PC-9 (cell line): ENCODE measurements at regions not wholly inside any gene's neighbourhood (a gene's known extent, or its start where the extent isn't known, plus 50 kb on each side); places are given as distances from the start of the nearest gene placed in this dataset.

Experiments
- BruUV-seq: library from RNA; stranded (reverse); fragments of 400-500 nt; replicated peaks from 2 replicates; lab custom pipeline; 2021; lab: Mats Ljungman, UMichigan
- CTCF ChIA-PET: fragments of 300-600 bp; sonication (Branson Sonifier 250); formaldehyde crosslinking; loops from one replicate; lab custom pipeline; 2022; ENCODE audit warnings: antibody characterized with exemption; lab: Charles Lee
- POLR2A ChIA-PET: fragments of 300-600 bp; sonication (Branson Sonifier 250); formaldehyde crosslinking; loops from one replicate; lab custom pipeline; 2022; ENCODE audit warnings: antibody characterized with exemption; ENCODE audit not compliant: unreplicated experiment; lab: Charles Lee
- DNase-seq, 2 experiments: peaks; one replicate each; pipeline versions ENCODE4 v3.0.0 to v3.0.0-alpha.2; 2015 to 2022; ENCODE audit warnings: mixed read lengths in 1 of 2
- H2AFZ ChIP-seq: fragments of 200-600 bp; sonication (generic); 2 replicates; pipeline ENCODE4 v1.8.1; 2017; ENCODE audit warnings: antibody characterized with exemption
- H3F3A ChIP-seq: fragments of 200-600 bp; sonication (generic); 2 replicates; pipeline ENCODE4 v1.8.1; 2017; ENCODE audit warnings: antibody characterized with exemption, mild to moderate bottlenecking, low read depth; ENCODE audit not compliant: insufficient read depth
- H3K27ac ChIP-seq: fragments of 200-600 bp; sonication (generic); 2 replicates; pipeline ENCODE4 v1.6.1; 2016; ENCODE audit warnings: mixed run types
- H3K27me3 ChIP-seq: fragments of 200-600 bp; sonication (generic); 2 replicates; pipeline ENCODE4 v1.6.1; 2016; ENCODE audit warnings: low read depth, mixed run types; ENCODE audit not compliant: insufficient read depth
- H3K36me3 ChIP-seq: fragments of 200-600 bp; sonication (generic); 2 replicates; pipeline ENCODE4 v1.6.1; 2016; ENCODE audit warnings: low read depth, mixed run types
- H3K4me1 ChIP-seq: fragments of 200-600 bp; sonication (generic); replicated peaks from 2 replicates; pipeline ENCODE4 v1.6.1; 2016; ENCODE audit warnings: mixed run types; ENCODE audit not compliant: insufficient read depth
- H3K4me2 ChIP-seq: fragments of 200-600 bp; sonication (generic); 2 replicates; pipeline ENCODE4 v1.6.1; 2017; ENCODE audit warnings: mixed run types
- H3K4me3 ChIP-seq: fragments of 200-600 bp; sonication (generic); 2 replicates; pipeline ENCODE4 v1.6.1; 2016; ENCODE audit warnings: mixed run types
- H3K79me2 ChIP-seq: fragments of 200-600 bp; sonication (generic); 2 replicates; pipeline ENCODE4 v1.6.1; 2017; ENCODE audit warnings: low read depth, mixed run types
- H3K9me2 ChIP-seq: fragments of 200-600 bp; sonication (generic); 2 replicates; pipeline ENCODE4 v1.8.1; 2017; ENCODE audit warnings: mild to moderate bottlenecking; ENCODE audit not compliant: insufficient read depth
- H3K9me3 ChIP-seq: fragments of 200-600 bp; sonication (generic); 2 replicates; pipeline ENCODE4 v1.8.1; 2016; ENCODE audit warnings: low read depth; ENCODE audit not compliant: insufficient read depth
- H4K20me1 ChIP-seq: fragments of 200-600 bp; sonication (generic); 2 replicates; pipeline ENCODE4 v1.8.1; 2017; ENCODE audit not compliant: insufficient read depth
- CTCF ChIP-seq: fragments of 200-600 bp; sonication (generic); conservative IDR thresholded peaks from 2 replicates; pipeline ENCODE4 v1.6.1; 2017; ENCODE audit warnings: mixed run types, antibody characterized with exemption, mild to moderate bottlenecking, moderate library complexity
- EZH2 ChIP-seq: fragments of 200-600 bp; sonication (generic); IDR thresholded peaks from 2 replicates; pipeline ENCODE4 v1.8.0; 2017; ENCODE audit warnings: antibody characterized with exemption, low read depth
- intact Hi-C: fragments of 100-400 bp; cut with micrococcal nuclease; formaldehyde crosslinking; loops from one replicate; pipeline ENCODE4 v1.10.0; 2022; ENCODE audit not compliant: unreplicated experiment

GRCh38 chr1:116299248-116299647 is 73.8 kb upstream of the ATP1A1 start:
- Histone ChIP-seq H3K9me3 (0 out of 2 replicates have a peak, but pooled peaks cover 6% of the 10 kb centered on the region), H3K36me3 (no peaks in the 10 kb centered on the region), H3K4me1 (no peaks in the 10 kb centered on the region), H2AFZ (no peak overlapping the region), H4K20me1 (no peaks in the 10 kb centered on the region), H3K79me2 (no peaks in the 10 kb centered on the region), H3K4me2 (no peak overlapping the region), H3K9me2 (0 out of 2 replicates have a peak, but pooled peaks cover under 1% of the 10 kb centered on the region), H3F3A (no peaks in the 10 kb centered on the region), H3K4me3 (no peak overlapping the region), H3K27ac (no peak overlapping the region), H3K27me3 (no peaks in the 10 kb centered on the region)
- POLR2A ChIA-PET, result interaction anchor here (0.6 kb wide), 1 partner anchor 73 kb away, joined by 3 read pairs; no protein-coding TSS in a partner anchor
- TF ChIP-seq CTCF (no peak), EZH2 (no peak)
- CTCF ChIA-PET, result no interaction called here
- DNase-seq, result no peak
- no TSS peak for BruUV-seq
- intact Hi-C loops, result no loop called here

- H3K36me3 ChIP-seq, result no peaks in the 10 kb centered on the region
- no peak for DNase-seq
- CTCF ChIA-PET, result no interaction called here
- H3K4me3 ChIP-seq, result no peak overlapping the region
- no peaks in the 10 kb centered on the region for H3K27me3 ChIP-seq
- TF ChIP-seq CTCF, result no peak
- no peak for TF ChIP-seq EZH2
- H3K79me2 ChIP-seq, result no peaks in the 10 kb centered on the region
- no peak overlapping the region for H2AFZ ChIP-seq
- no TSS peak for BruUV-seq
- intact Hi-C loops, result no loop called here
- no peaks in the 10 kb centered on the region for H3K4me1 ChIP-seq
- H4K20me1 ChIP-seq, result no peaks in the 10 kb centered on the region
- H3K4me2 ChIP-seq, result no peak overlapping the region
- H3F3A ChIP-seq, result no peaks in the 10 kb centered on the region
- POLR2A ChIA-PET, result interaction anchor here (0.6 kb wide), 1 partner anchor 75 kb away, joined by 4 read pairs; no protein-coding TSS in a partner anchor
- H3K9me3 ChIP-seq, result 0 out of 2 replicates have a peak, but pooled peaks cover 12% of the 10 kb centered on the region
- no peak overlapping the region for H3K27ac ChIP-seq
- H3K9me2 ChIP-seq, result 0 out of 2 replicates have a peak, but pooled peaks cover 3% of the 10 kb centered on the region
These were observed 70.8 kb upstream of the ATP1A1 start for GRCh38 chr1:116302281-116302680.

- POLR2A ChIA-PET, result no interaction called here
- Histone ChIP-seq H3K36me3 (no peaks in the 10 kb centered on the region), H3K9me2 (peaks cover 3% of the 10 kb centered on the region; the same call in 1 of the 2 replicates), H2AFZ (no peak overlapping the region), H3K9me3 (0 out of 2 replicates have a peak, but pooled peaks cover 8% of the 10 kb centered on the region), H3K27me3 (no peaks in the 10 kb centered on the region), H3F3A (peaks cover 26% of the 10 kb centered on the region), H3K4me3 (no peak overlapping the region), H4K20me1 (no peaks in the 10 kb centered on the region), H3K27ac (no peak overlapping the region), H3K4me2 (no peak overlapping the region), H3K4me1 (peaks cover 29% of the 10 kb centered on the region), H3K79me2 (no peaks in the 10 kb centered on the region)
- CTCF ChIA-PET, result no interaction called here
- TF ChIP-seq CTCF, result no peak
- TF ChIP-seq EZH2, result no peak
- DNase-seq, result no peak
- BruUV-seq, result no TSS peak
- intact Hi-C loops, result no loop called here
These were observed 66.9 kb upstream of the ATP1A1 start for GRCh38 chr1:116306102-116306501.
